H1 (cell line): ENCODE measurements at regions not wholly inside any gene's neighbourhood (a gene's known extent, or its start where the extent isn't known, plus 50 kb on each side); places are given as distances from the start of the nearest gene placed in this dataset.

Experiments
- CTCF ChIA-PET: fragments of 300-600 bp; sonication (Branson Sonifier 250); formaldehyde crosslinking; loops from one replicate; lab custom pipeline; 2021; ENCODE audit not compliant: partially characterized antibody; lab: Charles Lee
- POLR2A ChIA-PET: fragments of 300-600 bp; sonication (Branson Sonifier 250); formaldehyde crosslinking; loops from one replicate; lab custom pipeline; 2021; ENCODE audit warnings: inconsistent platforms; ENCODE audit not compliant: partially characterized antibody; lab: Charles Lee
- DNase-seq, 2 experiments: peaks; one replicate each; pipeline versions ENCODE4 v3.0.0 to v3.0.0-alpha.2; 2010 to 2022; ENCODE audit warnings: low spot score in 2 of 2, low read depth in 1 of 2, mixed read lengths in 1 of 2
- FAIRE-seq: peaks from 2 replicates; lab custom pipeline; 2011; peaks lifted over from hg19 to GRCh38; lab: Jason Lieb, UNC
- H2AFZ ChIP-seq: 2 replicates; pipeline ENCODE4 v1.8.1; 2012; ENCODE audit warnings: low read length, inconsistent platforms
- H2AK5ac ChIP-seq: 2 replicates; pipeline ENCODE4 v1.6.1; 2013; ENCODE audit warnings: low read depth, low read length
- H2BK120ac ChIP-seq: replicated peaks from 2 replicates; pipeline ENCODE3; 2013; ENCODE audit warnings: low read depth, low read length, inconsistent platforms
- H2BK12ac ChIP-seq: 2 replicates; pipeline ENCODE4 v1.6.1; 2013; ENCODE audit warnings: low read depth, low read length
- H2BK15ac ChIP-seq: 2 replicates; pipeline ENCODE4 v1.6.1; 2013; ENCODE audit warnings: low read length
- H2BK20ac ChIP-seq: 2 replicates; pipeline ENCODE4 v1.6.1; 2013; ENCODE audit warnings: low read length
- H2BK5ac ChIP-seq: 2 replicates; pipeline ENCODE4 v1.6.1; 2013; ENCODE audit warnings: low read depth, low read length
- H3K14ac ChIP-seq: 2 replicates; pipeline ENCODE4 v1.6.1; 2013; ENCODE audit warnings: inconsistent platforms; ENCODE audit not compliant: insufficient read length
- H3K18ac ChIP-seq: 2 replicates; pipeline ENCODE4 v1.6.1; 2013; ENCODE audit warnings: low read length; ENCODE audit errors: extremely low read depth
- H3K23ac ChIP-seq: 2 replicates; pipeline ENCODE4 v1.6.1; 2013; ENCODE audit warnings: inconsistent platforms; ENCODE audit not compliant: insufficient read length
- H3K23me2 ChIP-seq: 2 replicates; pipeline ENCODE4 v1.6.1; 2013; ENCODE audit warnings: low read depth, low read length
- H3K27ac ChIP-seq: 2 replicates; pipeline ENCODE4 v1.6.1; 2011; ENCODE audit warnings: low read depth, low read length, inconsistent platforms
- H3K27me3 ChIP-seq, 4 experiments: replicated peaks in 1 of 4; 1 replicate in 1 of 4; 2 replicates in 3 of 4; pipeline versions ENCODE4 v1.6.1 to v1.8.1; 2011 to 2013; ENCODE audit warnings: low read length in 3 of 4, mild to moderate bottlenecking in 3 of 4, inconsistent platforms in 2 of 4, mixed read lengths in 2 of 4, moderate library complexity in 1 of 4; ENCODE audit not compliant: control insufficient read depth in 3 of 4, insufficient read depth in 3 of 4; ENCODE audit errors: extremely low read depth in 1 of 4
- H3K36me3 ChIP-seq, 4 experiments: 2 replicates each; pipeline versions ENCODE4 v1.6.1 to v1.8.1; 2011 to 2013; ENCODE audit warnings: mild to moderate bottlenecking in 4 of 4, low read length in 3 of 4, moderate library complexity in 2 of 4, control low read depth in 1 of 4, inconsistent platforms in 1 of 4; ENCODE audit not compliant: insufficient read depth in 4 of 4, control insufficient read depth in 2 of 4
- H3K4ac ChIP-seq: replicated peaks from 2 replicates; pipeline ENCODE3; 2013; ENCODE audit warnings: low read length, low read depth, mixed read lengths, inconsistent platforms; ENCODE audit not compliant: insufficient read length
- H3K4me1 ChIP-seq, 4 experiments: replicated peaks in 1 of 4; 1 replicate in 1 of 4; 2 replicates in 3 of 4; pipeline versions ENCODE4 v1.6.1 to v1.8.1; 2011 to 2013; ENCODE audit warnings: low read length in 3 of 4, inconsistent platforms in 2 of 4, mixed read lengths in 1 of 4; ENCODE audit not compliant: insufficient read depth in 4 of 4, control insufficient read depth in 3 of 4
- H3K4me2 ChIP-seq, 2 experiments: 2 replicates each; pipeline versions ENCODE4 v1.6.1 to v1.8.1; 2011 to 2013; ENCODE audit warnings: low read depth in 2 of 2, low read length in 2 of 2, control low read depth in 1 of 2, inconsistent platforms in 1 of 2, mild to moderate bottlenecking in 1 of 2; ENCODE audit not compliant: insufficient read depth in 1 of 2
- H3K4me3 ChIP-seq, 4 experiments: fragments of 200-600, 300-600 bp in 1 of 4; sonication (generic), shearing (Covaris generic), sonication (Bioruptor Twin) in 1 of 4; 2 replicates each; pipeline versions ENCODE4 v1.5.1 to v1.8.1; 2011 to 2016; ENCODE audit warnings: low read length in 4 of 4, low read depth in 3 of 4, control low read depth in 2 of 4, inconsistent platforms in 2 of 4, mild to moderate bottlenecking in 2 of 4, mixed read lengths in 1 of 4, moderate library complexity in 1 of 4; ENCODE audit not compliant: insufficient read depth in 2 of 4; ENCODE audit errors: extremely low read depth in 1 of 4
- H3K56ac ChIP-seq: replicated peaks from 2 replicates; pipeline ENCODE3; 2013; ENCODE audit warnings: low read depth, mild to moderate bottlenecking, mixed read lengths, low read length, inconsistent platforms; ENCODE audit not compliant: insufficient read length
- H3K79me1 ChIP-seq: 2 replicates; pipeline ENCODE4 v1.6.1; 2013; ENCODE audit warnings: low read depth, low read length, control low read depth
- H3K79me2 ChIP-seq, 2 experiments: 2 replicates each; pipeline versions ENCODE4 v1.6.1 to v1.8.1; 2012 to 2013; ENCODE audit warnings: low read length in 2 of 2, mild to moderate bottlenecking in 2 of 2, inconsistent platforms in 1 of 2; ENCODE audit not compliant: insufficient read depth in 2 of 2, control insufficient read depth in 1 of 2
- H3K9ac ChIP-seq, 4 experiments: replicated peaks in 1 of 4; 1 replicate in 1 of 4; 2 replicates in 3 of 4; pipeline versions ENCODE4 v1.6.1 to v1.8.1; 2011 to 2013; ENCODE audit warnings: low read depth in 3 of 4, low read length in 3 of 4, control low read depth in 2 of 4, mild to moderate bottlenecking in 2 of 4, moderate library complexity in 2 of 4, inconsistent platforms in 1 of 4; ENCODE audit errors: extremely low read depth in 1 of 4
- H3K9me3 ChIP-seq, 2 experiments: 2 replicates each; pipeline versions ENCODE4 v1.6.1 to v1.8.1; 2012 to 2013; ENCODE audit warnings: mild to moderate bottlenecking in 2 of 2, moderate library complexity in 2 of 2, control low read depth in 1 of 2, inconsistent platforms in 1 of 2, low read depth in 1 of 2, low read length in 1 of 2, mixed read lengths in 1 of 2; ENCODE audit not compliant: insufficient read depth in 2 of 2
- H4K20me1 ChIP-seq, 2 experiments: replicated peaks in 1 of 2; 2 replicates each; pipeline versions ENCODE3 to v1.8.1; 2011 to 2013; ENCODE audit warnings: inconsistent platforms in 2 of 2, low read length in 2 of 2, mild to moderate bottlenecking in 1 of 2; ENCODE audit not compliant: insufficient read depth in 2 of 2, control insufficient read depth in 1 of 2
- H4K5ac ChIP-seq: 2 replicates; pipeline ENCODE4 v1.6.1; 2013; ENCODE audit warnings: low read length, low read depth, mixed read lengths, inconsistent platforms; ENCODE audit not compliant: insufficient read length
- H4K8ac ChIP-seq: 2 replicates; pipeline ENCODE4 v1.8.0; 2013; ENCODE audit warnings: mild to moderate bottlenecking, moderate library complexity, low read length, inconsistent platforms; ENCODE audit not compliant: insufficient read depth; ENCODE audit errors: extremely low read depth
- H4K91ac ChIP-seq: replicated peaks from 2 replicates; pipeline ENCODE3; 2013; ENCODE audit warnings: low read length, mixed read lengths, inconsistent platforms; ENCODE audit not compliant: insufficient read length
- CEBPB ChIP-seq: IDR thresholded peaks from 2 replicates; pipeline ENCODE4 v1.6.1; 2012; ENCODE audit warnings: low read depth, low read length
- SAP30 ChIP-seq: fragments of 300-600 bp; sonication (generic); IDR thresholded peaks from 2 replicates; pipeline ENCODE4 v1.7.1; 2012; ENCODE audit warnings: low read length, moderate library complexity, mild to moderate bottlenecking, inconsistent platforms; ENCODE audit not compliant: insufficient read depth, insufficient replicate concordance
- TBP ChIP-seq: IDR thresholded peaks from 2 replicates; pipeline ENCODE4 v1.6.1; 2011; ENCODE audit warnings: low read depth, low read length, improper control_type of control experiment
- WGBS, 2 experiments: shearing (Covaris generic) in 1 of 2; methylation state at CpG; one replicate each; pipeline versions ENCODE4 v1.1.6 to v1.1.7; 2013 to 2015; ENCODE audit warnings: low lambda C conversion rate in 2 of 2, mixed read lengths in 2 of 2, inconsistent platforms in 1 of 2, low coverage in 1 of 2, missing lambda C conversion rate in 1 of 2; ENCODE audit not compliant: insufficient replicate concordance in 2 of 2, insufficient coverage in 1 of 2, insufficient read length in 1 of 2; ENCODE audit errors: extremely low coverage in 1 of 2, missing lambda C conversion rate in 1 of 2; 5-methylcytosine and 5-hydroxymethylcytosine counted together
- TF ChIP-seq, protein P1 (sequence below): IDR thresholded peaks from 2 replicates; pipeline ENCODE4 v1.6.1; 2012; ENCODE audit warnings: inconsistent platforms

DNA sequence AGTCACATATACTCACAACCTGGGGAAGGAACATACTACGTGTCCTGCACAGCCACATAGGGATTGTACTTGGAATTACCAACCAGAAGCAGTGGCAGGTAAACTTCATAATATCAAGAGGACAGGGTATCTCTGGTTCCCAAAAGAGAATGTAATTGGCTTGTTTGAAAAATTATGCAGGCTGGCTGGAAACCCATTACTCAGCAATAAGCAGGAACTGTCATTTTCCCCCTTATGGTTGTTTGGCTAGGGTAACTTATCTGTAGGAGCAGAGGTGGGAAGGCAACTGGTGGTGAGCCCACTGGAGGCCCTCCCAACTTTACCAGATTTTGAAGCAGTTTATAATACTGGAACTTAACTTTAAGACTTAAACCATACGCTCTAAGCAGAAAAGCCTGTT, 924.1 kb downstream of the LRRIQ3 start:
- no peak overlapping the region for H2BK15ac ChIP-seq
- H4K8ac ChIP-seq: no peak overlapping the region
- WGBS, 2 experiments: 92% methylated on average over 2 of the region's 2 CpGs; no CpG with 5 or more reads in 1 of the 2 experiments
- H2BK5ac ChIP-seq: no peak overlapping the region
- H3K4me2 ChIP-seq: no peak overlapping the region
- no peak overlapping the region for H3K4me3 ChIP-seq
- H3K9me3 ChIP-seq: peaks cover 14 to 15% of the 10 kb centered on the region in 2 experiments
- H3K27ac ChIP-seq: no peak overlapping the region
- H3K9ac ChIP-seq: no peak overlapping the region
- H3K23ac ChIP-seq: no peak overlapping the region
- ChIA-PET CTCF (no interaction called here), POLR2A (no interaction called here)
- DNase-seq (no peak), FAIRE-seq (no peak)
- TF ChIP-seq TBP (no peak), CEBPB (no peak), SAP30 (no peak)
- TF ChIP-seq, protein P1, sequence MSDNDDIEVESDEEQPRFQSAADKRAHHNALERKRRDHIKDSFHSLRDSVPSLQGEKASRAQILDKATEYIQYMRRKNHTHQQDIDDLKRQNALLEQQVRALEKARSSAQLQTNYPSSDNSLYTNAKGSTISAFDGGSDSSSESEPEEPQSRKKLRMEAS: no peak
- H2AFZ ChIP-seq: no peak overlapping the region
- no peaks in the 10 kb centered on the region for H3K36me3 ChIP-seq
- H3K79me1 ChIP-seq: no peaks in the 10 kb centered on the region
- no peaks in the 10 kb centered on the region for H4K20me1 ChIP-seq
- no peaks in the 10 kb centered on the region for H3K23me2 ChIP-seq
- H2BK120ac ChIP-seq: no peak overlapping the region
- H3K4ac ChIP-seq: no peak overlapping the region
- H4K91ac ChIP-seq: no peak overlapping the region
- H3K79me2 ChIP-seq: no peaks in the 10 kb centered on the region
- no peak overlapping the region for H3K18ac ChIP-seq
- H4K5ac ChIP-seq: no peak overlapping the region
- H3K14ac ChIP-seq: no peak overlapping the region
- no peaks in the 10 kb centered on the region for H3K4me1 ChIP-seq
- no peak overlapping the region for H2AK5ac ChIP-seq
- H3K27me3 ChIP-seq: no peaks in the 10 kb centered on the region
- H2BK12ac ChIP-seq: no peak overlapping the region
- no peak overlapping the region for H3K56ac ChIP-seq
- no peak overlapping the region for H2BK20ac ChIP-seq
